Astrocyte (in vitro differentiated cells and primary cell): ENCODE measurements at regions not wholly inside any gene's neighbourhood (a gene's known extent, or its start where the extent isn't known, plus 50 kb on each side); places are given as distances from the start of the nearest gene placed in this dataset.
"Not testable (repeated sequence)": the region's sequence is repeated elsewhere in the genome, so short reads cannot be mapped to it uniquely, and the experiment has no call there.

Source experiments
- DNase-seq: peaks from one replicate; pipeline ENCODE4 v3.0.0-alpha.2; 2010; ENCODE audit warnings: low read depth
- FAIRE-seq: peaks from 2 replicates; lab custom pipeline; 2011; peaks lifted over from hg19 to GRCh38; lab: Jason Lieb, UNC
- H2AFZ ChIP-seq: 2 replicates; pipeline ENCODE4 v1.6.0; 2012; ENCODE audit warnings: low read depth, low read length, inconsistent platforms
- H3K27ac ChIP-seq: 2 replicates; pipeline ENCODE4 v1.5.1; 2011; ENCODE audit warnings: low read depth, low read length, inconsistent platforms
- H3K27me3 ChIP-seq: 2 replicates; pipeline ENCODE4 v1.6.0; 2011; ENCODE audit warnings: low read length, inconsistent platforms; ENCODE audit not compliant: insufficient read depth
- H3K36me3 ChIP-seq: 2 replicates; pipeline ENCODE4 v1.5.1; 2011; ENCODE audit warnings: low read length, inconsistent platforms; ENCODE audit not compliant: insufficient read depth
- H3K4me1 ChIP-seq: 2 replicates; pipeline ENCODE4 v1.5.1; 2011; ENCODE audit warnings: low read length, inconsistent platforms; ENCODE audit not compliant: insufficient read depth
- H3K4me2 ChIP-seq: 2 replicates; pipeline ENCODE4 v1.6.0; 2012; ENCODE audit warnings: low read length, inconsistent platforms
- H3K4me3 ChIP-seq: 2 replicates; pipeline ENCODE4 v1.5.1; 2011; ENCODE audit warnings: low read depth, mild to moderate bottlenecking, low read length, inconsistent platforms; ENCODE audit not compliant: insufficient read depth
- H3K79me2 ChIP-seq: 2 replicates; pipeline ENCODE4 v1.6.0; 2012; ENCODE audit warnings: mild to moderate bottlenecking, low read length, inconsistent platforms; ENCODE audit not compliant: insufficient read depth
- H3K9ac ChIP-seq: 2 replicates; pipeline ENCODE4 v1.6.0; 2012; ENCODE audit warnings: mild to moderate bottlenecking, low read length, inconsistent platforms
- H3K9me3 ChIP-seq: 2 replicates; pipeline ENCODE4 v1.5.1; 2012; ENCODE audit warnings: low read depth, mild to moderate bottlenecking, low read length, inconsistent platforms; ENCODE audit not compliant: insufficient read depth
- H4K20me1 ChIP-seq: 2 replicates; pipeline ENCODE4 v1.6.0; 2012; ENCODE audit warnings: low read length, inconsistent platforms; ENCODE audit not compliant: insufficient read depth
- H3K27ac Mint-ChIP-seq: one replicate; pipeline ENCODE4 v1.8.0; 2021; ENCODE audit warnings: mild to moderate bottlenecking, mixed read lengths; ENCODE audit not compliant: unreplicated experiment
- H3K27me3 Mint-ChIP-seq: one replicate; pipeline ENCODE4 v1.8.0; 2021; ENCODE audit warnings: low read depth, mixed read lengths; ENCODE audit not compliant: unreplicated experiment
- H3K36me3 Mint-ChIP-seq: one replicate; pipeline ENCODE4 v1.8.0; 2021; ENCODE audit warnings: low read depth, mixed read lengths; ENCODE audit not compliant: unreplicated experiment
- H3K4me1 Mint-ChIP-seq: one replicate; pipeline ENCODE4 v1.8.0; 2021; ENCODE audit warnings: low read depth, mixed read lengths; ENCODE audit not compliant: unreplicated experiment
- H3K4me3 Mint-ChIP-seq: one replicate; pipeline ENCODE4 v1.8.0; 2021; ENCODE audit warnings: mild to moderate bottlenecking, moderate library complexity, mixed read lengths; ENCODE audit not compliant: unreplicated experiment
- H3K9me3 Mint-ChIP-seq: one replicate; pipeline ENCODE4 v1.8.0; 2021; ENCODE audit warnings: mild to moderate bottlenecking, mixed read lengths; ENCODE audit not compliant: unreplicated experiment
- EZH2 ChIP-seq: IDR thresholded peaks from 2 replicates; pipeline ENCODE4 v1.6.1; 2012; ENCODE audit warnings: mild to moderate bottlenecking, low read length, inconsistent platforms; ENCODE audit not compliant: insufficient read depth
- TF ChIP-seq, protein P1 (sequence below): IDR thresholded peaks from 2 replicates; pipeline ENCODE4 v1.5.1; 2011; ENCODE audit warnings: low read depth, mild to moderate bottlenecking, inconsistent platforms, low read length, moderate library complexity; ENCODE audit not compliant: insufficient read depth

DNA sequence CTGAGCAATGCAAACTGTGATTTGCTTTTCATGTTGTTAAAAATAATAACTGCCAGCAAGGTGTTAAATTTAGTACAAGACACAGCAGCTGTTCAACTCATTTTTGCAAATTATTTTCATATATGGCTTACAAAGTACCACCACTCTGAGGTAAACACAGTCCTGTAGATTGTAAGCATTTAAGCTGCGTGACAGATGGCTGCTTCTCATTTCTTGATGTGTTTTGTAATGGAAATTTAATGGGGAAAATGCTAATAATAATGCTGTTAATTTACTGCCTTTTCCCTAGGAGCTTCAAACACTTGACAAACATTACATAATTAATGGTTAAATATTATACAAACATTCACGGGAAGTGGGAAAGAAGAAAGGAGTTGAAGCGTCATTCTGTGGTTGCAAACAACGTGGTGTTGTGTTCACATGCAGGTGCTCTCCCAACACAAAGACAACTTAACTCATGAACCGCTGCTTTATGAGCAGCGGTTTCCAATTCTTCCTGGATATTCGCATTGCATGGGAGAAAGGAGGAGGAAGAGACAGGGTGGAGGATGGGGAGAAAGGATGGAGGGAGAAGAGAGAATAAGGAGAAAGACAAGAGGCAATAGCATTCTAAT, 236.8 kb upstream of the VCX start:
- no peaks in the 10 kb centered on the region for H3K36me3 ChIP-seq
- Mint-ChIP-seq H3K9me3 (no peaks in the 10 kb centered on the region), H3K4me1 (peaks cover 2% of the 10 kb centered on the region), H3K4me3 (no peak overlapping the region), H3K27ac (no peak overlapping the region), H3K36me3 (no peaks in the 10 kb centered on the region), H3K27me3 (no peaks in the 10 kb centered on the region)
- DNase-seq (no peak), FAIRE-seq (no peak)
- no peaks in the 10 kb centered on the region for H4K20me1 ChIP-seq
- no peaks in the 10 kb centered on the region for H3K79me2 ChIP-seq
- H3K4me2 ChIP-seq = no peak overlapping the region
- no peak overlapping the region for H3K4me3 ChIP-seq
- no peaks in the 10 kb centered on the region for H3K9me3 ChIP-seq
- no peak overlapping the region for H2AFZ ChIP-seq
- TF ChIP-seq, protein P1, sequence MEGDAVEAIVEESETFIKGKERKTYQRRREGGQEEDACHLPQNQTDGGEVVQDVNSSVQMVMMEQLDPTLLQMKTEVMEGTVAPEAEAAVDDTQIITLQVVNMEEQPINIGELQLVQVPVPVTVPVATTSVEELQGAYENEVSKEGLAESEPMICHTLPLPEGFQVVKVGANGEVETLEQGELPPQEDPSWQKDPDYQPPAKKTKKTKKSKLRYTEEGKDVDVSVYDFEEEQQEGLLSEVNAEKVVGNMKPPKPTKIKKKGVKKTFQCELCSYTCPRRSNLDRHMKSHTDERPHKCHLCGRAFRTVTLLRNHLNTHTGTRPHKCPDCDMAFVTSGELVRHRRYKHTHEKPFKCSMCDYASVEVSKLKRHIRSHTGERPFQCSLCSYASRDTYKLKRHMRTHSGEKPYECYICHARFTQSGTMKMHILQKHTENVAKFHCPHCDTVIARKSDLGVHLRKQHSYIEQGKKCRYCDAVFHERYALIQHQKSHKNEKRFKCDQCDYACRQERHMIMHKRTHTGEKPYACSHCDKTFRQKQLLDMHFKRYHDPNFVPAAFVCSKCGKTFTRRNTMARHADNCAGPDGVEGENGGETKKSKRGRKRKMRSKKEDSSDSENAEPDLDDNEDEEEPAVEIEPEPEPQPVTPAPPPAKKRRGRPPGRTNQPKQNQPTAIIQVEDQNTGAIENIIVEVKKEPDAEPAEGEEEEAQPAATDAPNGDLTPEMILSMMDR = no peak
- no peak for TF ChIP-seq EZH2
- no peaks in the 10 kb centered on the region for H3K27me3 ChIP-seq
- H3K27ac ChIP-seq = no peak overlapping the region
- no peak overlapping the region for H3K9ac ChIP-seq
- no peaks in the 10 kb centered on the region for H3K4me1 ChIP-seq

DNA sequence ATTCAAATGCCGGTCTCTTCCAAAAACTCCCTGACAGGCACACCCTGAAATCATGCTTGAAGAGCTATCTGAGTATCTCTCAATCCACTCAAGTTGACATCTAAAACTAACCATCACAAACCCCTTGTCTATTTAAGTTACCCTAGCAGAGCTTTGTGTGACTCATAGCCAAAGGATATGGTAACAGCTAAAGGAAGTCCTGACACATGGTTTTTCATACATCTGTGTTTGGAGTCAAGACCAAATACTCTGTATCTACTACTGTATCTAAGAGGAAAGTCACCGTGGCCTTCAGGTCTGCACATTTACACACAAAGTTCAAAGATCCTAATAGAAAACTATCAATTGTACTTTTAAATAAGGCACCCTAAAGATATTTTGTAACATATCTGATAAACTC, 239.6 kb upstream of the VCX start:
- TF ChIP-seq, protein P1 = no peak
- TF ChIP-seq EZH2 = no peak
- H3K27me3 Mint-ChIP-seq = no peaks in the 10 kb centered on the region
- Histone ChIP-seq H3K4me1 (no peaks in the 10 kb centered on the region), H4K20me1 (no peaks in the 10 kb centered on the region), H3K9me3 (no peaks in the 10 kb centered on the region), H3K4me2 (no peak overlapping the region), H3K79me2 (no peaks in the 10 kb centered on the region), H2AFZ (no peak overlapping the region), H3K27ac (no peak overlapping the region), H3K4me3 (no peak overlapping the region), H3K9ac (no peak overlapping the region), H3K36me3 (no peaks in the 10 kb centered on the region), H3K27me3 (no peaks in the 10 kb centered on the region)
- no peak overlapping the region for H3K4me3 Mint-ChIP-seq
- peak; percentile 17 for FAIRE-seq
- H3K9me3 Mint-ChIP-seq = no peaks in the 10 kb centered on the region
- no peaks in the 10 kb centered on the region for H3K36me3 Mint-ChIP-seq
- no peak for DNase-seq
- no peak overlapping the region for H3K27ac Mint-ChIP-seq
- peaks cover 2% of the 10 kb centered on the region for H3K4me1 Mint-ChIP-seq

DNA sequence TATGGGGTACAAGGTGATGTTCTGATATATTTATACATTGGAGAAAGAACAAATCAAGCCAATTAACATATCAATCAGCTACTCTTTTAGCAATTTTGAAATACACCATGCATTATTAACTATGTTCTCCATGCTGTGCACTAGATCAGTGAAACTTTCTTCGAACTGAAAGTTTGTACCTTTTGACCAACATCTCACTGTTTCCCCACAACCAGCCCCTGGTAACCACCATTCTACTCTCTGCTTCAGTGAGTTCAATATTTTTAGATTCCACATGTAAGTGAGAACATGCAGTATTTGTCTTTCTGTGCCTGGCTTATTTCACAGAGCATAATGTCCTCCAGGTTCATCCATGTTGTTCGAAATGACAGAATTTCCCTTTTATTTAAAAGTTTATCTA, 246.1 kb upstream of the VCX start:
- Histone ChIP-seq H3K36me3 (no peaks in the 10 kb centered on the region), H3K4me1 (no peaks in the 10 kb centered on the region), H3K27ac (no peak overlapping the region), H3K9ac (no peak overlapping the region), H3K9me3 (no peaks in the 10 kb centered on the region), H3K4me2 (no peak overlapping the region), H3K79me2 (no peaks in the 10 kb centered on the region), H3K27me3 (no peaks in the 10 kb centered on the region), H3K4me3 (no peak overlapping the region), H2AFZ (no peak overlapping the region), H4K20me1 (no peaks in the 10 kb centered on the region)
- no peak for TF ChIP-seq EZH2
- TF ChIP-seq, protein P1 = no peak
- H3K36me3 Mint-ChIP-seq = no peaks in the 10 kb centered on the region
- H3K4me1 Mint-ChIP-seq = no peaks in the 10 kb centered on the region
- H3K4me3 Mint-ChIP-seq = no peak overlapping the region
- peaks cover 3% of the 10 kb centered on the region for H3K9me3 Mint-ChIP-seq
- DNase-seq = no peak
- no peaks in the 10 kb centered on the region for H3K27me3 Mint-ChIP-seq
- FAIRE-seq = peak; percentile 52
- H3K27ac Mint-ChIP-seq = no peak overlapping the region

DNA sequence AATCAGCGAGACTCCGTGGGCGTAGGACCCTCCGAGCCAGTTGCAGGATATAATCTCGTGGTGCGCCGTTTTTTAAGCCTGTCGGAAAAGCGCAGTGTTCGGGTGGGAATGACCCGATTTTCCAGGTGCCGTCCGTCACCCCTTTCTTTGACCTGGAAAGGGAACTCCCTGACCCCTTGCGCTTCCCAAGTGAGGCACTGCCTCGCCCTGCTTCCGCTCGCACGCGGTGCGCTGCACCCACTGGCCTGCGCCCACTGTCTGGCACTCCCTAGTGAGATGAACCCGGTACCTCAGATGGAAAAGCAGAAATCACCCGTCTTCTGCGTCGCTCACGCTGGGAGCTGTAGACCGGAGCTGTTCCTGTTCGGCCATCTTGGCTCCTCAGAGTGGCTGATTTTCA, 249.6 kb upstream of the VCX start:
- not testable (repeated sequence) for H3K9me3 ChIP-seq, H3K79me2 ChIP-seq, H3K36me3 ChIP-seq, H3K4me3 ChIP-seq, H2AFZ ChIP-seq, H3K4me3 Mint-ChIP-seq, H3K36me3 Mint-ChIP-seq, H3K9ac ChIP-seq, FAIRE-seq, H3K4me1 Mint-ChIP-seq, H3K27me3 ChIP-seq, H3K4me2 ChIP-seq, H3K27me3 Mint-ChIP-seq, H3K27ac ChIP-seq, H3K27ac Mint-ChIP-seq, H4K20me1 ChIP-seq, DNase-seq, H3K4me1 ChIP-seq, H3K9me3 Mint-ChIP-seq
